Lower lobe of right lung (tissue), 2 donors: ENCODE measurements at regions not wholly inside any gene's neighbourhood (a gene's known extent, or its start where the extent isn't known, plus 50 kb on each side); places are given as distances from the start of the nearest gene placed in this dataset.
A peak's percentile ranks its signal among the peaks of the same experiment; 100 is the strongest.

Experiments
- ATAC-seq, 2 donors: fragments of 200-7000 bp; cut with Tn5 transposase; one replicate each; pipeline ENCODE4 v1.9.1; 2020 to 2022; ENCODE audit warnings: mild to moderate bottlenecking in 2 of 2, moderate library complexity in 2 of 2
- DNase-seq: peaks from one replicate; pipeline ENCODE4 v3.0.0-alpha.2; 2020
- H3K27ac ChIP-seq: fragments of 200-600 bp; one replicate; pipeline ENCODE4 v1.8.0; 2022
- H3K27me3 ChIP-seq: fragments of 200-600 bp; one replicate; pipeline ENCODE4 v1.8.0; 2022; ENCODE audit warnings: low read depth
- H3K36me3 ChIP-seq: fragments of 200-600 bp; one replicate; pipeline ENCODE4 v1.8.0; 2022; ENCODE audit warnings: mild to moderate bottlenecking
- H3K4me1 ChIP-seq: fragments of 200-600 bp; one replicate; pipeline ENCODE4 v1.8.0; 2022
- H3K4me3 ChIP-seq: fragments of 200-600 bp; one replicate; pipeline ENCODE4 v1.8.0; 2022; ENCODE audit warnings: mild to moderate bottlenecking
- H3K9me3 ChIP-seq: fragments of 200-600 bp; one replicate; pipeline ENCODE4 v1.8.0; 2022
- CTCF ChIP-seq: fragments of 200-600 bp; IDR thresholded peaks from one replicate; pipeline ENCODE4 v1.8.0; 2022; ENCODE audit warnings: antibody characterized with exemption, mild to moderate bottlenecking
- intact Hi-C: fragments of 100-400 bp; cut with DNase I; formaldehyde crosslinking; loops from one replicate; pipeline ENCODE4 v1.11.0; 2022
- donor health status: DM: no; HTN: yes; CAD: no; lungs with severe emphysema.

GRCh38 chr14:62118461-62118860, 356.2 kb downstream of the SNAPC1 start:
- no peak for TF ChIP-seq CTCF
- intact Hi-C loops: no loop called here
- peaks cover 57% of the 10 kb centered on the region for H3K27me3 ChIP-seq

DNA sequence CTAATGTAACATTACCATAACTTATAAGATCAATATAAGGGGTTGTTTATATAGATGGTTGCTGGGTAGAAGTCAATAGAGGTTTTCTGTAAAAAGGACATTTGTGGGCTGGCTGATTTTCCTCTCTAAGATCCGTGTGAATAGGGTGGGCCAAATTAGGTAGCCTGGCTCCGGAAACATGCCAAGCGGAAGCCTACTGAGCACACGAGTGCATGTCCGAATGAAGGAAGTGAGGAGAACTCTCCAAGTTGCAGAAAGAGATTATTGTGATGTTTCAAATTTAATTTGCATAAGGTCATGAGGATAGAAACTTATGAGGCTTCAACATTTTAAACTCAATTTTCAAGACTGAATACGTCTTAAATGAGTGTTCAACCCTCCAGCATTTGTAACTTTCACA, 356.7 kb downstream of the SNAPC1 start:
- intact Hi-C loops: no loop called here
- TF ChIP-seq CTCF: no peak
- no peak for DNase-seq
- H3K4me1 ChIP-seq: peaks cover 11% of the 10 kb centered on the region
- H3K9me3 ChIP-seq: no peaks in the 10 kb centered on the region
- H3K4me3 ChIP-seq: no peak overlapping the region
- H3K36me3 ChIP-seq: no peaks in the 10 kb centered on the region
- no peak overlapping the region for H3K27ac ChIP-seq
- ATAC-seq: no peak
- H3K27me3 ChIP-seq: peaks cover 57% of the 10 kb centered on the region

More at GRCh38 chr14:62118461-62118860, 356.2 kb downstream of the SNAPC1 start:
- H3K27ac ChIP-seq: no peak overlapping the region
- H3K36me3 ChIP-seq: no peaks in the 10 kb centered on the region
- H3K4me1 ChIP-seq: peaks cover 11% of the 10 kb centered on the region
- DNase-seq (no peak), ATAC-seq (no peak)
- no peak overlapping the region for H3K4me3 ChIP-seq
- H3K9me3 ChIP-seq: no peaks in the 10 kb centered on the region

GRCh38 chr14:62123961-62124360, 361.7 kb downstream of the SNAPC1 start:
- ATAC-seq: no peak
- Histone ChIP-seq H3K36me3 (no peaks in the 10 kb centered on the region), H3K27me3 (peaks cover 24% of the 10 kb centered on the region), H3K4me1 (no peaks in the 10 kb centered on the region), H3K4me3 (no peak overlapping the region), H3K27ac (no peak overlapping the region), H3K9me3 (no peaks in the 10 kb centered on the region)
- no peak for TF ChIP-seq CTCF
- intact Hi-C loops: no loop called here
- no peak for DNase-seq

- Histone ChIP-seq H3K36me3 (no peaks in the 10 kb centered on the region), H3K27ac (no peak overlapping the region), H3K4me1 (no peaks in the 10 kb centered on the region), H3K9me3 (no peaks in the 10 kb centered on the region), H3K4me3 (no peak overlapping the region), H3K27me3 (peaks cover 14% of the 10 kb centered on the region)
- ATAC-seq (no peak), DNase-seq (no peak)
- no peak for TF ChIP-seq CTCF
- intact Hi-C loops: no loop called here
These were observed 363.6 kb downstream of the SNAPC1 start for GRCh38 chr14:62125793-62126192.

GRCh38 chr14:62126879-62127478, 364.8 kb downstream of the SNAPC1 start:
- Histone ChIP-seq H3K27me3 (peaks cover 9% of the 10 kb centered on the region), H3K9me3 (no peaks in the 10 kb centered on the region), H3K27ac (no peak overlapping the region), H3K36me3 (no peaks in the 10 kb centered on the region), H3K4me3 (no peak overlapping the region), H3K4me1 (no peaks in the 10 kb centered on the region)
- intact Hi-C loops: no loop called here
- peak; percentile 61 to 75 for ATAC-seq
- TF ChIP-seq CTCF: peak; percentile 69
- DNase-seq: no peak
